ENCODE measurements at regions not wholly inside any gene's neighbourhood (a gene's known extent, or its start where the extent isn't known, plus 50 kb on each side); places are given as distances from the start of the nearest gene placed in this dataset.
"Not testable (repeated sequence)": the region's sequence is repeated elsewhere in the genome, so short reads cannot be mapped to it uniquely, and the experiment has no call there.

GRCh38 chr14:94831085-94831484 lies 61.2 kb upstream of the GSC start:
- H3K36me3 Mint-ChIP-seq = no peaks in the 10 kb centered on the region
- no peaks in the 10 kb centered on the region for H3K4me1 Mint-ChIP-seq
- no peak overlapping the region for H3K27ac Mint-ChIP-seq
- H3K9me3 Mint-ChIP-seq = peaks cover 0 to 3% (median 0%) of the 10 kb centered on the region in 6 donors
- no peak for DNase-seq
- H3K4me3 Mint-ChIP-seq = no peak overlapping the region
- peaks cover 0 to 5% (median 0%) of the 10 kb centered on the region in 3 donors for H3K27me3 Mint-ChIP-seq (ENCODE audit: low read depth in 3 of 3)

GRCh38 chr14:94827711-94828447 lies 58.0 kb upstream of the GSC start:
- H3K4me1 Mint-ChIP-seq = no peaks in the 10 kb centered on the region
- peaks cover 1 to 7% (median 3%) of the 10 kb centered on the region in 3 donors for H3K27me3 Mint-ChIP-seq (ENCODE audit: low read depth in 3 of 3)
- H3K4me3 Mint-ChIP-seq = no peak overlapping the region
- DNase-seq = no peak
- H3K27ac Mint-ChIP-seq = no peak overlapping the region
- no peaks in the 10 kb centered on the region for H3K36me3 Mint-ChIP-seq
- H3K9me3 Mint-ChIP-seq = peaks cover 0 to 3% (median 0%) of the 10 kb centered on the region in 6 donors

GRCh38 chr14:94826774-94827173 lies 56.9 kb upstream of the GSC start:
- Mint-ChIP-seq H3K27me3 (ENCODE audit: low read depth in 3 of 3) (peaks cover 1 to 7% (median 4%) of the 10 kb centered on the region in 3 donors), H3K9me3 (peaks cover 0 to 3% (median 0%) of the 10 kb centered on the region in 6 donors), H3K4me3 (no peak overlapping the region), H3K4me1 (no peaks in the 10 kb centered on the region), H3K36me3 (no peaks in the 10 kb centered on the region), H3K27ac (no peak overlapping the region)
- DNase-seq = no peak

- Mint-ChIP-seq H3K4me3 (no peak overlapping the region), H3K4me1 (no peaks in the 10 kb centered on the region), H3K27me3 (ENCODE audit: low read depth in 3 of 3) (peaks cover 1 to 7% (median 5%) of the 10 kb centered on the region in 3 donors), H3K27ac (no peak overlapping the region), H3K36me3 (no peaks in the 10 kb centered on the region), H3K9me3 (peaks cover 0 to 3% (median 0%) of the 10 kb centered on the region in 6 donors)
- DNase-seq = no peak
Observed at GRCh38 chr14:94823556-94824341, 53.8 kb upstream of the GSC start.

GRCh38 chr14:94821705-94822104 lies 51.8 kb upstream of the GSC start:
- Mint-ChIP-seq H3K9me3 (peaks cover 0 to 3% (median 0%) of the 10 kb centered on the region in 6 donors), H3K4me3 (no peak overlapping the region), H3K36me3 (no peaks in the 10 kb centered on the region), H3K27me3 (ENCODE audit: low read depth in 3 of 3) (peaks cover 1 to 7% (median 5%) of the 10 kb centered on the region in 3 donors), H3K4me1 (no peaks in the 10 kb centered on the region), H3K27ac (no peak overlapping the region)
- DNase-seq = no peak

GRCh38 chr14:94820932-94821331 lies 51.0 kb upstream of the GSC start:
- H3K4me3 Mint-ChIP-seq; H3K36me3 Mint-ChIP-seq; H3K27ac Mint-ChIP-seq; H3K4me1 Mint-ChIP-seq; H3K27me3 Mint-ChIP-seq (ENCODE audit: low read depth in 3 of 3); H3K9me3 Mint-ChIP-seq; DNase-seq: not testable (repeated sequence)
